Lower lobe of right lung (tissue), 2 donors: ENCODE measurements at regions not wholly inside any gene's neighbourhood (a gene's known extent, or its start where the extent isn't known, plus 50 kb on each side); places are given as distances from the start of the nearest gene placed in this dataset.

Experiments
- ATAC-seq, 2 donors: fragments of 200-7000 bp; cut with Tn5 transposase; one replicate each; pipeline ENCODE4 v1.9.1; 2020 to 2022; ENCODE audit warnings: mild to moderate bottlenecking in 2 of 2, moderate library complexity in 2 of 2
- DNase-seq: peaks from one replicate; pipeline ENCODE4 v3.0.0-alpha.2; 2020
- H3K27ac ChIP-seq: fragments of 200-600 bp; one replicate; pipeline ENCODE4 v1.8.0; 2022
- H3K27me3 ChIP-seq: fragments of 200-600 bp; one replicate; pipeline ENCODE4 v1.8.0; 2022; ENCODE audit warnings: low read depth
- H3K36me3 ChIP-seq: fragments of 200-600 bp; one replicate; pipeline ENCODE4 v1.8.0; 2022; ENCODE audit warnings: mild to moderate bottlenecking
- H3K4me1 ChIP-seq: fragments of 200-600 bp; one replicate; pipeline ENCODE4 v1.8.0; 2022
- H3K4me3 ChIP-seq: fragments of 200-600 bp; one replicate; pipeline ENCODE4 v1.8.0; 2022; ENCODE audit warnings: mild to moderate bottlenecking
- H3K9me3 ChIP-seq: fragments of 200-600 bp; one replicate; pipeline ENCODE4 v1.8.0; 2022
- intact Hi-C: fragments of 100-400 bp; cut with DNase I; formaldehyde crosslinking; loops from one replicate; pipeline ENCODE4 v1.11.0; 2022
- TF ChIP-seq, protein P1 (sequence below): fragments of 200-600 bp; IDR thresholded peaks from one replicate; pipeline ENCODE4 v1.8.0; 2022; ENCODE audit warnings: antibody characterized with exemption, mild to moderate bottlenecking
- donor health status: DM: no; HTN: yes; CAD: no; lungs with severe emphysema.

DNA sequence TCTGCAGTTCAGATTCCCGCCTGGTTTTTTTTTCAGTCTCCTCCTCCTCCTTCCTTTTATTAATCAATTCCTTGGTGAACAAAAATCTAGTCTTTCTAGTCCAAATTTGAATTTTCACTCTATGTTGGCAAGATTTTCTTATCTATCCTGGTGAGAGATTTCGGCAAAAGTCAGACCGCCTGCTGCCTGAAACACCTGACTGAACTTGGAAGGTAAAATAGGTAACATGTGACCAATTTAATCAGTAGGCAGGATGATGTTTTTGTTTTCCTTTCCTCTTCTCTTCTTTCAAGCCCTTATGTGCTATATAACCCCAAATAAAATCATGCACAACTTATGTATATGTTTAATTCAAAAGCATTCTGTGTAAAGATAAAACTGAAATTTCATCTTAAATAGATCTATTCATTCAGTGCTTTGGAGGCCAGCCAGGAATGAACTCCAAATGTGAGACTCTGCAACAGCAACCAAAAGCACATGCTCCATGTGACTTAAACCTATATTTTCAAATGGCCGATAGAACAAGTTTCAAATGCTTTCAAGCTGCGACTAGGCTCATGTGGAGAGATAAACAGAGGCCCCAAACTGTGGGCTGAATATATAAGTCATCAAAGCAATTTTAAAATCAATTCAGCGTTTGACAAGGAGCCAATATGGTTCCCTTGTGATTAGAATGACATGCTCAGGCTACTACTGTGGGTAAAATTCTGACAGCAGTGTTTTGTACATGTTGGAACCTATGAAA lies 100.4 kb upstream of the SEMA6A start:
- no peaks in the 10 kb centered on the region for H3K27me3 ChIP-seq
- DNase-seq (no peak), ATAC-seq (no peak)
- H3K9me3 ChIP-seq: no peaks in the 10 kb centered on the region
- H3K27ac ChIP-seq: no peak overlapping the region
- TF ChIP-seq, protein P1, sequence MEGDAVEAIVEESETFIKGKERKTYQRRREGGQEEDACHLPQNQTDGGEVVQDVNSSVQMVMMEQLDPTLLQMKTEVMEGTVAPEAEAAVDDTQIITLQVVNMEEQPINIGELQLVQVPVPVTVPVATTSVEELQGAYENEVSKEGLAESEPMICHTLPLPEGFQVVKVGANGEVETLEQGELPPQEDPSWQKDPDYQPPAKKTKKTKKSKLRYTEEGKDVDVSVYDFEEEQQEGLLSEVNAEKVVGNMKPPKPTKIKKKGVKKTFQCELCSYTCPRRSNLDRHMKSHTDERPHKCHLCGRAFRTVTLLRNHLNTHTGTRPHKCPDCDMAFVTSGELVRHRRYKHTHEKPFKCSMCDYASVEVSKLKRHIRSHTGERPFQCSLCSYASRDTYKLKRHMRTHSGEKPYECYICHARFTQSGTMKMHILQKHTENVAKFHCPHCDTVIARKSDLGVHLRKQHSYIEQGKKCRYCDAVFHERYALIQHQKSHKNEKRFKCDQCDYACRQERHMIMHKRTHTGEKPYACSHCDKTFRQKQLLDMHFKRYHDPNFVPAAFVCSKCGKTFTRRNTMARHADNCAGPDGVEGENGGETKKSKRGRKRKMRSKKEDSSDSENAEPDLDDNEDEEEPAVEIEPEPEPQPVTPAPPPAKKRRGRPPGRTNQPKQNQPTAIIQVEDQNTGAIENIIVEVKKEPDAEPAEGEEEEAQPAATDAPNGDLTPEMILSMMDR: no peak
- H3K4me3 ChIP-seq: no peak overlapping the region
- H3K4me1 ChIP-seq: peaks cover 4% of the 10 kb centered on the region
- intact Hi-C loops: no loop called here
- no peaks in the 10 kb centered on the region for H3K36me3 ChIP-seq

DNA sequence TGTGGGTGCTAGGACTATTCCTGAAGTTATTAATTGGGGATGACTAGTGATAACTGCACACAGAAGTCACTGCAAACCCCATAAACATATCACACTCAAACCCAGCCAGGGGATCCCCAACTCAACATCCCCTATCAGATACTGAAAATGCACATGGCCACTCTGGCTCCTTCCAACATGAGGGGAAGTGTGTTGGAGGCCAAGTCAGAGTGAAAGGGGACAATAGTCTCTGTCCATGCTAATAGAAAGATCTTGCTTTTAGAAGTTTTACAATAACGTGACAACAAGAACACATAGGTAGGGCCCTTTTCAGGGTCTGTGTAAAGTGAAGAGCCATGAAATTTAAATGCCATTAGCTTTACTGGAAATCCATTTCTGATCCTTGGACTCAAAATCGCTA lies 98.8 kb upstream of the SEMA6A start:
- intact Hi-C loops: no loop called here
- ATAC-seq (no peak), DNase-seq (no peak)
- Histone ChIP-seq H3K4me3 (no peak overlapping the region), H3K27ac (no peak overlapping the region), H3K36me3 (no peaks in the 10 kb centered on the region), H3K9me3 (no peaks in the 10 kb centered on the region), H3K27me3 (no peaks in the 10 kb centered on the region), H3K4me1 (peaks cover 8% of the 10 kb centered on the region)
- TF ChIP-seq, protein P1: no peak

DNA sequence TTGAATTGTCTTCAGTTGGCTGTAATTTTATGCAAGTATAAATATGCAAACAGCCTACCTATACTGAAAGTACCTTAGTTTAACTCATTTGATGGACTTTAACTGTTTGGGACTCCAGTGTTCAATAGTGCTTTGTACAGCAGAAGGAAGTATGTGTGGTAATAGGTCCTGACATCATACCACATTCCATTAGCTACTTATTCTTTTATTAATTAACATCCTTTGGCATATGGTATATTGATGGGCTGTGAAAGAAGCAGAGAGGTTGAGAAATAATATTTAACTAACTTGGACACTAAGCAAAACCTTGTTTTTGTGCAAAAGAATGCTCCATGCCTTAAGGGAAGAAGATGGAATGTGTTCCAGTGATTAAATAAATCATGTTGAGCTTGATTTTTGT lies 97.6 kb upstream of the SEMA6A start:
- no peak overlapping the region for H3K4me3 ChIP-seq
- no peak for DNase-seq
- intact Hi-C loops: no loop called here
- no peak overlapping the region for H3K27ac ChIP-seq
- no peaks in the 10 kb centered on the region for H3K9me3 ChIP-seq
- H3K4me1 ChIP-seq: peaks cover 8% of the 10 kb centered on the region
- no peaks in the 10 kb centered on the region for H3K36me3 ChIP-seq
- no peaks in the 10 kb centered on the region for H3K27me3 ChIP-seq
- no peak for ATAC-seq
- TF ChIP-seq, protein P1: no peak

DNA sequence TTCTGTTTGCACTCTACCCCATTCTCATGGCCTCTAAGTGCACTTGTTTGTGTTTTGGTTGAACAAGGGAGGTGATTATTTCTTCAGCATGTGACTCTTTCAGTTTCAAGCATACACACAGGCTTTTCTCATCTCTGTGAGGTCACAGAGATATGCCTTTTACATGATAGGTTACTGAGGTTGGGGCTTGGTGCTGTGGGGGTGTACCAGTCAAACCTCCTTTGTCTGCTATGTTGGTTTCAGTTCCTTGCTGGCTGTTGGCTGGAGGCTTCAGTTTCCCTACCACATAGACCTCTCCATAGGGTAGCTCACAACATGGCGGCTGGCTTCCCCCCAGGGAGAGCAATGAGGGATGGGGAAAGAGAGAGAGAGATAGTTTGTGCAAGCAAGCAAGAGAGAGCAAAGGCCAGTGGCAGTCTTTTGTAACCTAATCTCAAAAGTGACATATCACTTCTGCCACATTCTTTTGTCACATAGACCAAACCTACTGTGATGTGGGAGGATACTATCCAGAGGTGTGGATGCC lies 96.7 kb upstream of the SEMA6A start:
- H3K4me1 ChIP-seq: peaks cover 8% of the 10 kb centered on the region
- no peaks in the 10 kb centered on the region for H3K36me3 ChIP-seq
- H3K27me3 ChIP-seq: no peaks in the 10 kb centered on the region
- DNase-seq: no peak
- ATAC-seq: no peak
- TF ChIP-seq, protein P1: no peak
- no peak overlapping the region for H3K27ac ChIP-seq
- intact Hi-C loops: no loop called here
- no peaks in the 10 kb centered on the region for H3K9me3 ChIP-seq
- no peak overlapping the region for H3K4me3 ChIP-seq

DNA sequence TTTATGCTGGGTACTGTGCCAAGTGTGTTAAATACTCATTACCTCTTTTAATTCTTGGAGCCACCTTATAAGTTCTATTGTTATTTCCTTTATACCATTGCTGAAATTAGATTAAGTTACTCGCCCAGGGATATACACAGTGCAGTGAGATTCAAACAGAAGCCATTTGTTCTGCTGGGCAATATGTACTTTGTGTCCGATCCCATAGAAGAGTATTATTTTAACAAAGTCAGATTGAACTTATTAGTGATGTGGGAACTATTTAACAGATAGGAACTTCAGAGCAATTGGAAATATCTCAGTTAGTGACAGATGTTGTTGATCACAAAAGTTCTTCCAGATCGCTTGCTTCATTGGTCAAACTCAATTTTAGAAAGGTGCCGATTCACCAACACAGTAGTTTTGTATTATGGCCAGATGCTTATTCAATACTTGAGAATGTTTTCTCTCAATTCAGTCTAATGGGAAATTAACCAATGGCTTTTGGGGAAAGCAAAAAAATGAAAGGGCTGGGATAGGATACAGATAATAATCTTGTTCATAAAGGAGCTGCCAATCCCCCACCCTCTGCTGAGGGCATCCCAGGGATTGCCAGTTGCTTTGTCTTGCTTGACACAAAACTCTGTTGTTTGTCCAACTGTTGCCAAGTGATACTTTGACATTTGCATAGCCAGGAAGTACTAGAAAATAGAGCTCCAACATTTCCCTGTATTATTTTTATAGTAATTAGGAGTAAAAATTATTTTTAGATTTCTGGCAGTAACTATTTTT lies 94.8 kb upstream of the SEMA6A start:
- DNase-seq (no peak), ATAC-seq (no peak)
- no peak overlapping the region for H3K27ac ChIP-seq
- no peak overlapping the region for H3K4me3 ChIP-seq
- no peaks in the 10 kb centered on the region for H3K9me3 ChIP-seq
- intact Hi-C loops: no loop called here
- H3K4me1 ChIP-seq: peaks cover 8% of the 10 kb centered on the region
- TF ChIP-seq, protein P1: no peak
- no peaks in the 10 kb centered on the region for H3K36me3 ChIP-seq
- H3K27me3 ChIP-seq: no peaks in the 10 kb centered on the region
